CD8-positive, alpha-beta memory T cell (primary cell): ENCODE measurements at regions not wholly inside any gene's neighbourhood (a gene's known extent, or its start where the extent isn't known, plus 50 kb on each side); places are given as distances from the start of the nearest gene placed in this dataset.

ENCODE experiments used
- CTCF ChIA-PET: fragments of 350-600 bp; sonication (Branson Sonifier 250); formaldehyde crosslinking; loops from one replicate; lab custom pipeline; 2021; ENCODE audit warnings: antibody characterized with exemption; lab: Charles Lee
- POLR2A ChIA-PET: fragments of 350-600 bp; sonication (Branson Sonifier 250); formaldehyde crosslinking; loops from one replicate; lab custom pipeline; 2021; ENCODE audit warnings: antibody characterized with exemption; lab: Charles Lee
- DNase-seq, 5 donors: peaks; one replicate each; pipeline versions ENCODE4 v3.0.0 to v3.0.0-alpha.2; 2020 to 2022; ENCODE audit warnings: mixed read lengths in 1 of 5
- H3K27ac ChIP-seq: one replicate; pipeline ENCODE4 v1.7.0; 2013; ENCODE audit warnings: low read depth, mild to moderate bottlenecking, low read length, moderate library complexity
- H3K27me3 ChIP-seq: 2 replicates; pipeline ENCODE4 v1.7.0; 2013; ENCODE audit warnings: low read length, mild to moderate bottlenecking; ENCODE audit not compliant: insufficient read depth, poor library complexity, severe bottlenecking
- H3K36me3 ChIP-seq: 2 replicates; pipeline ENCODE4 v1.7.0; 2013; ENCODE audit warnings: mild to moderate bottlenecking, low read length, moderate library complexity; ENCODE audit not compliant: insufficient read depth
- H3K4me1 ChIP-seq: 2 replicates; pipeline ENCODE4 v1.7.0; 2013; ENCODE audit warnings: mild to moderate bottlenecking, low read length, moderate library complexity; ENCODE audit not compliant: insufficient read depth
- H3K4me3 ChIP-seq: 2 replicates; pipeline ENCODE4 v1.7.0; 2013; ENCODE audit warnings: mild to moderate bottlenecking, low read length
- H3K9me3 ChIP-seq: 2 replicates; pipeline ENCODE4 v1.7.0; 2013; ENCODE audit warnings: mild to moderate bottlenecking, low read length
- H3K27ac Mint-ChIP-seq, 8 donors: one replicate each; pipeline ENCODE4 v1.8.0; 2020 to 2021; ENCODE audit warnings: mixed read lengths in 8 of 8, mild to moderate bottlenecking in 6 of 8, inconsistent platforms in 3 of 8, moderate library complexity in 3 of 8
- H3K27me3 Mint-ChIP-seq, 2 donors: one replicate each; pipeline ENCODE4 v1.8.0; 2020 to 2021; ENCODE audit warnings: mixed read lengths in 2 of 2, mild to moderate bottlenecking in 1 of 2, moderate library complexity in 1 of 2
- H3K36me3 Mint-ChIP-seq, 3 donors: one replicate each; pipeline ENCODE4 v1.8.0; 2020 to 2021; ENCODE audit warnings: mixed read lengths in 3 of 3, inconsistent platforms in 1 of 3, mild to moderate bottlenecking in 1 of 3
- H3K4me1 Mint-ChIP-seq, 3 donors: one replicate each; pipeline ENCODE4 v1.8.0; 2020 to 2021; ENCODE audit warnings: mixed read lengths in 3 of 3, inconsistent platforms in 1 of 3, mild to moderate bottlenecking in 1 of 3
- H3K4me3 Mint-ChIP-seq, 7 donors: one replicate each; pipeline ENCODE4 v1.8.0; 2020 to 2021; ENCODE audit warnings: mixed read lengths in 7 of 7, mild to moderate bottlenecking in 6 of 7, moderate library complexity in 4 of 7, inconsistent platforms in 2 of 7
- H3K9me3 Mint-ChIP-seq, 5 donors: one replicate each; pipeline ENCODE4 v1.8.0; 2020 to 2022; ENCODE audit warnings: mixed read lengths in 5 of 5, mild to moderate bottlenecking in 3 of 5, moderate library complexity in 2 of 5, inconsistent platforms in 1 of 5

GRCh38 chr4:19659101-19659500, 592.6 kb upstream of the SLIT2 start:
- Mint-ChIP-seq H3K27me3 (no peaks in the 10 kb centered on the region), H3K4me1 (no peaks in the 10 kb centered on the region), H3K9me3 (peaks cover 1 to 49% (median 12%) of the 10 kb centered on the region in 5 donors), H3K36me3 (no peaks in the 10 kb centered on the region), H3K27ac (no peak overlapping the region), H3K4me3 (no peak overlapping the region)
- no peak for DNase-seq
- CTCF ChIA-PET, result no interaction called here
- no peaks in the 10 kb centered on the region for H3K27me3 ChIP-seq
- no peaks in the 10 kb centered on the region for H3K36me3 ChIP-seq
- H3K9me3 ChIP-seq, result no peaks in the 10 kb centered on the region
- no peak overlapping the region for H3K27ac ChIP-seq
- no peak overlapping the region for H3K4me3 ChIP-seq
- POLR2A ChIA-PET, result no interaction called here
- no peaks in the 10 kb centered on the region for H3K4me1 ChIP-seq

- no peak overlapping the region for H3K4me3 ChIP-seq
- H3K4me1 ChIP-seq, result no peaks in the 10 kb centered on the region
- H3K27ac ChIP-seq, result no peak overlapping the region
- DNase-seq, result no peak
- no peaks in the 10 kb centered on the region for H3K9me3 ChIP-seq
- Mint-ChIP-seq H3K27me3 (no peaks in the 10 kb centered on the region), H3K9me3 (peaks cover 1 to 46% (median 12%) of the 10 kb centered on the region in 5 donors), H3K36me3 (no peaks in the 10 kb centered on the region), H3K27ac (no peak overlapping the region), H3K4me3 (no peak overlapping the region), H3K4me1 (no peaks in the 10 kb centered on the region)
- H3K27me3 ChIP-seq, result no peaks in the 10 kb centered on the region
- POLR2A ChIA-PET, result no interaction called here
- no peaks in the 10 kb centered on the region for H3K36me3 ChIP-seq
- CTCF ChIA-PET, result interaction anchor here (0.9 kb wide), 1 partner anchor 1171 kb away, joined by 3 read pairs; no protein-coding TSS in a partner anchor
Observed at GRCh38 chr4:19657856-19658255, 593.8 kb upstream of the SLIT2 start.

- Histone ChIP-seq H3K27me3 (no peaks in the 10 kb centered on the region), H3K36me3 (no peaks in the 10 kb centered on the region), H3K9me3 (no peaks in the 10 kb centered on the region), H3K4me3 (no peak overlapping the region), H3K27ac (no peak overlapping the region), H3K4me1 (no peaks in the 10 kb centered on the region)
- H3K36me3 Mint-ChIP-seq, result no peaks in the 10 kb centered on the region
- no peak overlapping the region for H3K27ac Mint-ChIP-seq
- POLR2A ChIA-PET, result no interaction called here
- no peaks in the 10 kb centered on the region for H3K27me3 Mint-ChIP-seq
- no peaks in the 10 kb centered on the region for H3K4me1 Mint-ChIP-seq
- peaks cover 1 to 39% (median 12%) of the 10 kb centered on the region in 5 donors for H3K9me3 Mint-ChIP-seq
- CTCF ChIA-PET, result no interaction called here
- H3K4me3 Mint-ChIP-seq, result no peak overlapping the region
- DNase-seq, result no peak
Observed at GRCh38 chr4:19655666-19656065, 596.0 kb upstream of the SLIT2 start.

- no peak overlapping the region for H3K27ac ChIP-seq
- no peaks in the 10 kb centered on the region for H3K4me1 ChIP-seq
- Mint-ChIP-seq H3K27ac (no peak overlapping the region), H3K4me1 (no peaks in the 10 kb centered on the region), H3K9me3 (peaks cover 7 to 21% (median 16%) of the 10 kb centered on the region in 5 donors), H3K4me3 (no peak overlapping the region), H3K36me3 (no peaks in the 10 kb centered on the region), H3K27me3 (no peaks in the 10 kb centered on the region)
- ChIA-PET POLR2A (no interaction called here), CTCF (no interaction called here)
- H3K27me3 ChIP-seq, result no peaks in the 10 kb centered on the region
- DNase-seq, result no peak
- no peak overlapping the region for H3K4me3 ChIP-seq
- no peaks in the 10 kb centered on the region for H3K36me3 ChIP-seq
- H3K9me3 ChIP-seq, result no peaks in the 10 kb centered on the region
Observed at GRCh38 chr4:19650903-19651864, 600.5 kb upstream of the SLIT2 start.

GRCh38 chr4:19645589-19645988, 606.1 kb upstream of the SLIT2 start:
- no peak for DNase-seq
- Mint-ChIP-seq H3K27me3 (no peaks in the 10 kb centered on the region), H3K4me3 (no peak overlapping the region), H3K36me3 (no peaks in the 10 kb centered on the region), H3K27ac (no peak overlapping the region), H3K9me3 (peaks cover 16 to 24% (median 21%) of the 10 kb centered on the region in 5 donors), H3K4me1 (no peaks in the 10 kb centered on the region)
- Histone ChIP-seq H3K4me3 (no peak overlapping the region), H3K4me1 (no peaks in the 10 kb centered on the region), H3K9me3 (no peaks in the 10 kb centered on the region), H3K36me3 (no peaks in the 10 kb centered on the region), H3K27ac (no peak overlapping the region), H3K27me3 (no peaks in the 10 kb centered on the region)
- ChIA-PET CTCF (no interaction called here), POLR2A (no interaction called here)

- Histone ChIP-seq H3K36me3 (no peaks in the 10 kb centered on the region), H3K4me3 (no peak overlapping the region), H3K27me3 (no peaks in the 10 kb centered on the region), H3K9me3 (no peaks in the 10 kb centered on the region), H3K27ac (no peak overlapping the region), H3K4me1 (no peaks in the 10 kb centered on the region)
- H3K27ac Mint-ChIP-seq, result no peak overlapping the region
- no peaks in the 10 kb centered on the region for H3K36me3 Mint-ChIP-seq
- CTCF ChIA-PET, result no interaction called here
- no peaks in the 10 kb centered on the region for H3K27me3 Mint-ChIP-seq
- no peaks in the 10 kb centered on the region for H3K4me1 Mint-ChIP-seq
- peaks cover 2 to 24% (median 6%) of the 10 kb centered on the region in 5 donors for H3K9me3 Mint-ChIP-seq
- H3K4me3 Mint-ChIP-seq, result no peak overlapping the region
- POLR2A ChIA-PET, result no interaction called here
- DNase-seq, result no peak
Observed at GRCh38 chr4:19636451-19636850, 615.3 kb upstream of the SLIT2 start.

GRCh38 chr4:19631814-19632213, 619.9 kb upstream of the SLIT2 start:
- ChIA-PET CTCF (no interaction called here), POLR2A (no interaction called here)
- H3K36me3 Mint-ChIP-seq, result no peaks in the 10 kb centered on the region
- H3K27ac Mint-ChIP-seq, result no peak overlapping the region
- no peak overlapping the region for H3K4me3 Mint-ChIP-seq
- Histone ChIP-seq H3K4me3 (no peak overlapping the region), H3K27ac (no peak overlapping the region), H3K9me3 (no peaks in the 10 kb centered on the region), H3K27me3 (no peaks in the 10 kb centered on the region), H3K4me1 (no peaks in the 10 kb centered on the region), H3K36me3 (no peaks in the 10 kb centered on the region)
- no peaks in the 10 kb centered on the region for H3K27me3 Mint-ChIP-seq
- H3K9me3 Mint-ChIP-seq, result peaks cover 0 to 31% (median 2%) of the 10 kb centered on the region in 5 donors
- no peaks in the 10 kb centered on the region for H3K4me1 Mint-ChIP-seq
- DNase-seq, result no peak

- Histone ChIP-seq H3K9me3 (no peaks in the 10 kb centered on the region), H3K36me3 (no peaks in the 10 kb centered on the region), H3K27ac (no peak overlapping the region), H3K4me1 (no peaks in the 10 kb centered on the region), H3K27me3 (no peaks in the 10 kb centered on the region), H3K4me3 (no peak overlapping the region)
- Mint-ChIP-seq H3K27ac (no peak overlapping the region), H3K4me1 (no peaks in the 10 kb centered on the region), H3K4me3 (no peak overlapping the region), H3K36me3 (no peaks in the 10 kb centered on the region), H3K27me3 (no peaks in the 10 kb centered on the region), H3K9me3 (peaks cover 2 to 28% (median 19%) of the 10 kb centered on the region in 5 donors)
- ChIA-PET POLR2A (no interaction called here), CTCF (no interaction called here)
- no peak for DNase-seq
Observed at GRCh38 chr4:19623866-19624265, 627.8 kb upstream of the SLIT2 start.
